ENCODE measurements at regions not wholly inside any gene's neighbourhood (a gene's known extent, or its start where the extent isn't known, plus 50 kb on each side); places are given as distances from the start of the nearest gene placed in this dataset.

DNA sequence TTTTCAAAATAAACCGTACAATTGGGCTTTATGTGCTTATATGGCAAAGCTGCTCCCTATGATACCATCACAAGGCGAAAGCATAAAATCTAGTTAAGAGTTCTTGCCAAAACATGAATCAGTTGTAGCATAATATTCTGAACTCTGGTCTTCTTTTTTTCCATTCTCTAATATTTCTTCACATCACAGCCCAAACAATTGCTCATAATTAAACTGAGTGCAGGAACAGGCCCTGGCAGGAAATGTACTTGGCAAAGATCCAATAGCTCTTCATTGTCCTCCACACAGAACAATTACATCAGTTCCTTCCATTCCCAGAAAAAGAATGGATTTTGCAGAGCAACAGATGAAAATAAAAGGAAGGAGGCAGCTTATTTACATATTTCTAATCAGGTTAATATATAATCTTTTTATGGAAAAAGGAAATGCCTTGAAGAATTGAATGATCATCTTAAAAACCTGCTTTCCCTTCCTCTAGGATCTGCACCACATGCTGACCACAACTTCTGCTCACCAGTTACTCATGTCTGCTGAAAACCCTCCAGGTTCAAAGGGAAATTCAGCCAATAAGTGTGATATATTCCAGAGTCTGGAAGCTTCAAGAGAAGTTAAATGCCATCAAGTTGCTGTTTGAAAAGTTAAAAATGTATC is 123.3 kb upstream of the COL21A1 start:
- TF ChIP-seq, protein P1, sequence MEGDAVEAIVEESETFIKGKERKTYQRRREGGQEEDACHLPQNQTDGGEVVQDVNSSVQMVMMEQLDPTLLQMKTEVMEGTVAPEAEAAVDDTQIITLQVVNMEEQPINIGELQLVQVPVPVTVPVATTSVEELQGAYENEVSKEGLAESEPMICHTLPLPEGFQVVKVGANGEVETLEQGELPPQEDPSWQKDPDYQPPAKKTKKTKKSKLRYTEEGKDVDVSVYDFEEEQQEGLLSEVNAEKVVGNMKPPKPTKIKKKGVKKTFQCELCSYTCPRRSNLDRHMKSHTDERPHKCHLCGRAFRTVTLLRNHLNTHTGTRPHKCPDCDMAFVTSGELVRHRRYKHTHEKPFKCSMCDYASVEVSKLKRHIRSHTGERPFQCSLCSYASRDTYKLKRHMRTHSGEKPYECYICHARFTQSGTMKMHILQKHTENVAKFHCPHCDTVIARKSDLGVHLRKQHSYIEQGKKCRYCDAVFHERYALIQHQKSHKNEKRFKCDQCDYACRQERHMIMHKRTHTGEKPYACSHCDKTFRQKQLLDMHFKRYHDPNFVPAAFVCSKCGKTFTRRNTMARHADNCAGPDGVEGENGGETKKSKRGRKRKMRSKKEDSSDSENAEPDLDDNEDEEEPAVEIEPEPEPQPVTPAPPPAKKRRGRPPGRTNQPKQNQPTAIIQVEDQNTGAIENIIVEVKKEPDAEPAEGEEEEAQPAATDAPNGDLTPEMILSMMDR (IDR thresholded peaks at IDR 0.05): peak in 1 of 4 experiments; percentile 4
- TF ChIP-seq POLR2A (IDR thresholded peaks at IDR 0.05) (no peak), POLR2AphosphoS5 (IDR thresholded peaks at IDR 0.05) (peak; percentile 93), EP300 (IDR thresholded peaks at IDR 0.05) (peak; percentile 40)
